ENCODE measurements at regions not wholly inside any gene's neighbourhood (a gene's known extent, or its start where the extent isn't known, plus 50 kb on each side); places are given as distances from the start of the nearest gene placed in this dataset.

- no peak for TF ChIP-seq POLR2A (IDR thresholded peaks at IDR 0.05; ENCODE audit: low read length)
- no peak for TF ChIP-seq GATA1 (IDR thresholded peaks at IDR 0.05; ENCODE audit: low read depth, low read length)
These were observed 76.1 kb upstream of the ADAMTS2 start for GRCh38 chr5:179421144-179421901.
